ENCODE measurements at regions not wholly inside any gene's neighbourhood (a gene's known extent, or its start where the extent isn't known, plus 50 kb on each side); places are given as distances from the start of the nearest gene placed in this dataset.
A peak's percentile ranks its signal among the peaks of the same experiment; 100 is the strongest.

- TF ChIP-seq, protein P1, sequence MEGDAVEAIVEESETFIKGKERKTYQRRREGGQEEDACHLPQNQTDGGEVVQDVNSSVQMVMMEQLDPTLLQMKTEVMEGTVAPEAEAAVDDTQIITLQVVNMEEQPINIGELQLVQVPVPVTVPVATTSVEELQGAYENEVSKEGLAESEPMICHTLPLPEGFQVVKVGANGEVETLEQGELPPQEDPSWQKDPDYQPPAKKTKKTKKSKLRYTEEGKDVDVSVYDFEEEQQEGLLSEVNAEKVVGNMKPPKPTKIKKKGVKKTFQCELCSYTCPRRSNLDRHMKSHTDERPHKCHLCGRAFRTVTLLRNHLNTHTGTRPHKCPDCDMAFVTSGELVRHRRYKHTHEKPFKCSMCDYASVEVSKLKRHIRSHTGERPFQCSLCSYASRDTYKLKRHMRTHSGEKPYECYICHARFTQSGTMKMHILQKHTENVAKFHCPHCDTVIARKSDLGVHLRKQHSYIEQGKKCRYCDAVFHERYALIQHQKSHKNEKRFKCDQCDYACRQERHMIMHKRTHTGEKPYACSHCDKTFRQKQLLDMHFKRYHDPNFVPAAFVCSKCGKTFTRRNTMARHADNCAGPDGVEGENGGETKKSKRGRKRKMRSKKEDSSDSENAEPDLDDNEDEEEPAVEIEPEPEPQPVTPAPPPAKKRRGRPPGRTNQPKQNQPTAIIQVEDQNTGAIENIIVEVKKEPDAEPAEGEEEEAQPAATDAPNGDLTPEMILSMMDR (IDR thresholded peaks at IDR 0.05; ENCODE audit: unreplicated experiment): peak; percentile 45
- H3K36me3 Mint-ChIP-seq: peaks cover 10% of the 10 kb centered on the region
- H3K4me3 Mint-ChIP-seq: no peak overlapping the region
- H3K27ac Mint-ChIP-seq: no peak overlapping the region
- H3K4me1 Mint-ChIP-seq: no peaks in the 10 kb centered on the region
- no peak for DNase-seq (ENCODE audit: low spot score in 2 of 2, unreplicated experiment in 2 of 2)
- H3K27me3 Mint-ChIP-seq (ENCODE audit: low read depth): no peaks in the 10 kb centered on the region
- peaks cover 24% of the 10 kb centered on the region for H3K9me3 Mint-ChIP-seq
Observed at GRCh38 chr4:112075129-112075753, 70.0 kb upstream of the FAM241A start.

- no peaks in the 10 kb centered on the region for H3K27me3 Mint-ChIP-seq (ENCODE audit: low read depth)
- no peak overlapping the region for H3K4me3 Mint-ChIP-seq
- TF ChIP-seq, protein P1 (IDR thresholded peaks at IDR 0.05; ENCODE audit: unreplicated experiment): no peak
- peaks cover 10% of the 10 kb centered on the region for H3K36me3 Mint-ChIP-seq
- no peaks in the 10 kb centered on the region for H3K4me1 Mint-ChIP-seq
- H3K27ac Mint-ChIP-seq: no peak overlapping the region
- H3K9me3 Mint-ChIP-seq: peaks cover 24% of the 10 kb centered on the region
- DNase-seq (ENCODE audit: low spot score in 2 of 2, unreplicated experiment in 2 of 2): no peak
Observed at GRCh38 chr4:112075906-112076305, 69.3 kb upstream of the FAM241A start.

- Mint-ChIP-seq H3K27me3 (ENCODE audit: low read depth) (no peaks in the 10 kb centered on the region), H3K4me1 (no peaks in the 10 kb centered on the region), H3K4me3 (no peak overlapping the region), H3K36me3 (peaks cover 10% of the 10 kb centered on the region), H3K27ac (no peak overlapping the region), H3K9me3 (peaks cover 23% of the 10 kb centered on the region)
- TF ChIP-seq, protein P1 (IDR thresholded peaks at IDR 0.05; ENCODE audit: unreplicated experiment): no peak
- no peak for DNase-seq (ENCODE audit: low spot score in 2 of 2, unreplicated experiment in 2 of 2)
Observed at GRCh38 chr4:112076919-112077608, 68.2 kb upstream of the FAM241A start.

GRCh38 chr4:112077743-112078142, 67.5 kb upstream of the FAM241A start:
- H3K4me1 Mint-ChIP-seq: no peaks in the 10 kb centered on the region
- no peak overlapping the region for H3K4me3 Mint-ChIP-seq
- peaks cover 5% of the 10 kb centered on the region for H3K36me3 Mint-ChIP-seq
- no peak overlapping the region for H3K27ac Mint-ChIP-seq
- TF ChIP-seq, protein P1 (IDR thresholded peaks at IDR 0.05; ENCODE audit: unreplicated experiment): no peak
- H3K9me3 Mint-ChIP-seq: peaks cover 17% of the 10 kb centered on the region
- no peaks in the 10 kb centered on the region for H3K27me3 Mint-ChIP-seq (ENCODE audit: low read depth)
- DNase-seq (ENCODE audit: low spot score in 2 of 2, unreplicated experiment in 2 of 2): no peak

- peak overlapping the region; percentile 27 for H3K27ac Mint-ChIP-seq
- no peak for DNase-seq (ENCODE audit: low spot score in 2 of 2, unreplicated experiment in 2 of 2)
- no peaks in the 10 kb centered on the region for H3K9me3 Mint-ChIP-seq
- no peaks in the 10 kb centered on the region for H3K36me3 Mint-ChIP-seq
- TF ChIP-seq, protein P1 (IDR thresholded peaks at IDR 0.05; ENCODE audit: unreplicated experiment): no peak
- peaks cover 12% of the 10 kb centered on the region for H3K4me1 Mint-ChIP-seq
- H3K4me3 Mint-ChIP-seq: no peak overlapping the region
- no peaks in the 10 kb centered on the region for H3K27me3 Mint-ChIP-seq (ENCODE audit: low read depth)
Observed at GRCh38 chr4:112082954-112083586, 62.2 kb upstream of the FAM241A start.
